Adipocyte (in vitro differentiated cells): ENCODE measurements at regions not wholly inside any gene's neighbourhood (a gene's known extent, or its start where the extent isn't known, plus 50 kb on each side); places are given as distances from the start of the nearest gene placed in this dataset.

ENCODE experiments used
- DNase-seq: peaks from one replicate; pipeline ENCODE4 v3.0.0-alpha.2; 2015; ENCODE audit warnings: low read depth
- H3K27me3 ChIP-seq: replicated peaks from 2 replicates; pipeline ENCODE4 v1.7.0; 2013; ENCODE audit warnings: mild to moderate bottlenecking, low read length, moderate library complexity; ENCODE audit not compliant: control insufficient read depth, insufficient read depth
- H3K36me3 ChIP-seq: 2 replicates; pipeline ENCODE4 v1.7.0; 2013; ENCODE audit warnings: low read length, mild to moderate bottlenecking, moderate library complexity; ENCODE audit not compliant: control insufficient read depth, insufficient read depth, severe bottlenecking
- H3K4me1 ChIP-seq: 2 replicates; pipeline ENCODE4 v1.7.0; 2013; ENCODE audit warnings: mild to moderate bottlenecking, low read length, moderate library complexity; ENCODE audit not compliant: control insufficient read depth, insufficient read depth
- H3K4me3 ChIP-seq: 2 replicates; pipeline ENCODE4 v1.7.0; 2013; ENCODE audit warnings: mild to moderate bottlenecking, low read length, moderate library complexity
- H3K9ac ChIP-seq: 2 replicates; pipeline ENCODE4 v1.7.0; 2013; ENCODE audit warnings: mild to moderate bottlenecking, low read length, moderate library complexity
- H3K9me3 ChIP-seq: 2 replicates; pipeline ENCODE4 v1.7.0; 2013; ENCODE audit warnings: mild to moderate bottlenecking, low read length, moderate library complexity; ENCODE audit not compliant: control insufficient read depth

- no peak overlapping the region for H3K9ac ChIP-seq
- no peak overlapping the region for H3K4me3 ChIP-seq
- peaks cover 11% of the 10 kb centered on the region for H3K4me1 ChIP-seq
- no peaks in the 10 kb centered on the region for H3K27me3 ChIP-seq
- peak; percentile 15 for DNase-seq
- no peaks in the 10 kb centered on the region for H3K36me3 ChIP-seq
- no peaks in the 10 kb centered on the region for H3K9me3 ChIP-seq
Measured at GRCh38 chr3:111314181-111314873, 227.7 kb upstream of the CD96 start.

GRCh38 chr3:111314898-111315297, 227.1 kb upstream of the CD96 start:
- Histone ChIP-seq H3K27me3 (no peaks in the 10 kb centered on the region), H3K9me3 (no peaks in the 10 kb centered on the region), H3K36me3 (no peaks in the 10 kb centered on the region), H3K4me3 (no peak overlapping the region), H3K4me1 (peaks cover 11% of the 10 kb centered on the region), H3K9ac (no peak overlapping the region)
- DNase-seq, result no peak

- H3K9me3 ChIP-seq, result no peaks in the 10 kb centered on the region
- DNase-seq, result peak; percentile 74
Measured at GRCh38 chr3:111315930-111316587, 225.9 kb upstream of the CD96 start.

DNA sequence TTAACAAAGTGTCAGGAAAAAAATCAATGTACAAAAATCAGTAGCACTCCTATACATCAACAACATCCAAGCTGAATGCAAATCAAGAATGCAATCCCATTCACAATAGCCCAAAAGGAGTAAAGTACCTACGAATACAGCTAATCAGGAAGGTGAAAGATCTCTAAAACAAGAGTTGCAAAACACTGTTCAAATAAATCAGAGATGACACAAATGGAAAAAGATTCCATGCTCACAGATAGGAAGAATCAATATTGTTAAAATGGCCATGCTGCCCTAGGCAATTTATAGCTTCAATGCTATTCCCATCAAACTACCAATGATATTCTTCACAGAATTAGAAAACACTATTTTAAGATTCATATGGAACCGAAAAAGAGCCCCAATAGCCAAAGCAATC, 223.7 kb upstream of the CD96 start:
- peaks cover 27% of the 10 kb centered on the region for H3K4me1 ChIP-seq
- no peak for DNase-seq
- H3K9me3 ChIP-seq, result no peaks in the 10 kb centered on the region
- H3K27me3 ChIP-seq, result no peaks in the 10 kb centered on the region
- no peak overlapping the region for H3K4me3 ChIP-seq
- no peak overlapping the region for H3K9ac ChIP-seq
- no peaks in the 10 kb centered on the region for H3K36me3 ChIP-seq

More at GRCh38 chr3:111315930-111316587, 225.9 kb upstream of the CD96 start:
- no peak overlapping the region for H3K9ac ChIP-seq
- no peaks in the 10 kb centered on the region for H3K27me3 ChIP-seq
- H3K4me3 ChIP-seq, result no peak overlapping the region
- H3K36me3 ChIP-seq, result no peaks in the 10 kb centered on the region
- H3K4me1 ChIP-seq, result peaks cover 11% of the 10 kb centered on the region

- Histone ChIP-seq H3K9ac (no peak overlapping the region), H3K36me3 (no peaks in the 10 kb centered on the region), H3K4me1 (peaks cover 34% of the 10 kb centered on the region), H3K27me3 (no peaks in the 10 kb centered on the region), H3K9me3 (no peaks in the 10 kb centered on the region), H3K4me3 (no peak overlapping the region)
- DNase-seq, result no peak
Measured at GRCh38 chr3:111319598-111319997, 222.4 kb upstream of the CD96 start.

- Histone ChIP-seq H3K9me3 (no peaks in the 10 kb centered on the region), H3K4me1 (peaks cover 37% of the 10 kb centered on the region), H3K36me3 (no peaks in the 10 kb centered on the region), H3K4me3 (no peak overlapping the region), H3K27me3 (no peaks in the 10 kb centered on the region), H3K9ac (no peak overlapping the region)
- no peak for DNase-seq
Measured at GRCh38 chr3:111321786-111322185, 220.2 kb upstream of the CD96 start.

GRCh38 chr3:111323019-111323418, 219.0 kb upstream of the CD96 start:
- Histone ChIP-seq H3K36me3 (no peaks in the 10 kb centered on the region), H3K9ac (no peak overlapping the region), H3K9me3 (no peaks in the 10 kb centered on the region), H3K4me1 (peaks cover 37% of the 10 kb centered on the region), H3K4me3 (no peak overlapping the region), H3K27me3 (no peaks in the 10 kb centered on the region)
- DNase-seq, result no peak

- H3K27me3 ChIP-seq, result no peaks in the 10 kb centered on the region
- no peak for DNase-seq
- H3K9me3 ChIP-seq, result no peaks in the 10 kb centered on the region
- peaks cover 37% of the 10 kb centered on the region for H3K4me1 ChIP-seq
- H3K4me3 ChIP-seq, result no peak overlapping the region
- no peaks in the 10 kb centered on the region for H3K36me3 ChIP-seq
- H3K9ac ChIP-seq, result no peak overlapping the region
Measured at GRCh38 chr3:111324151-111324550, 217.8 kb upstream of the CD96 start.

DNA sequence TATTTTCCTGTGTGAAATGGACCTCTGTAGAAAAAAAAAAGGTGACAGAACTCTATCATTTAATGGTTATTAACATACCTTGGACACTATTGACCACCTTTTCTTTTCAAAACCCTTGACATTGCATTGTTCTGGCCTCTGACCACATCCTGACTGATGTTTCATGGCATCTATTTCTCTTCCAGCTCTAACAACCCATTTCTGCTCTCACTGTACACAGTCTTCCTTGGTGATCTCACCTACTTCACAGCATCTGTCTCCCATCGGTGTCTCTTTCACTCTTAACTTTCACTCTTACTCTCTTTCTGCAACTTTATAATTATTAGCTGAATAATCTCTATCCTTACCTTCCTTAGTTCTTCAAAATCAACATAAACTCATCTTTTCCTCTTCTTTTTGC, 217.4 kb upstream of the CD96 start:
- no peaks in the 10 kb centered on the region for H3K9me3 ChIP-seq
- no peak for DNase-seq
- H3K4me1 ChIP-seq, result peaks cover 37% of the 10 kb centered on the region
- H3K27me3 ChIP-seq, result no peaks in the 10 kb centered on the region
- no peaks in the 10 kb centered on the region for H3K36me3 ChIP-seq
- no peak overlapping the region for H3K9ac ChIP-seq
- H3K4me3 ChIP-seq, result no peak overlapping the region

- no peaks in the 10 kb centered on the region for H3K9me3 ChIP-seq
- no peak overlapping the region for H3K9ac ChIP-seq
- no peak overlapping the region for H3K4me3 ChIP-seq
- no peaks in the 10 kb centered on the region for H3K36me3 ChIP-seq
- no peak for DNase-seq
- H3K27me3 ChIP-seq, result no peaks in the 10 kb centered on the region
- H3K4me1 ChIP-seq, result peaks cover 37% of the 10 kb centered on the region
Measured at GRCh38 chr3:111325160-111325718, 216.8 kb upstream of the CD96 start.

- Histone ChIP-seq H3K27me3 (no peaks in the 10 kb centered on the region), H3K4me3 (no peak overlapping the region), H3K36me3 (no peaks in the 10 kb centered on the region), H3K4me1 (peaks cover 36% of the 10 kb centered on the region), H3K9ac (no peak overlapping the region), H3K9me3 (no peaks in the 10 kb centered on the region)
- peak; percentile 74 for DNase-seq
Measured at GRCh38 chr3:111326144-111326995, 215.6 kb upstream of the CD96 start.
